ENCODE measurements at regions not wholly inside any gene's neighbourhood (a gene's known extent, or its start where the extent isn't known, plus 50 kb on each side); places are given as distances from the start of the nearest gene placed in this dataset.
"Not testable (repeated sequence)": the region's sequence is repeated elsewhere in the genome, so short reads cannot be mapped to it uniquely, and the experiment has no call there.

GRCh38 chr5:136924490-136924889, 559.1 kb upstream of the TRPC7 start:
- DNase-seq (ENCODE audit: low spot score) = no peak

GRCh38 chr5:136910625-136911024, 545.3 kb upstream of the TRPC7 start:
- no peak for DNase-seq (ENCODE audit: low spot score)

- no peak for DNase-seq (ENCODE audit: low spot score)
These were observed 544.6 kb upstream of the TRPC7 start for GRCh38 chr5:136909906-136910305.

GRCh38 chr5:136907371-136907770, 542.0 kb upstream of the TRPC7 start:
- no peak for DNase-seq (ENCODE audit: low spot score)

GRCh38 chr5:136906545-136906944, 541.2 kb upstream of the TRPC7 start:
- no peak for DNase-seq (ENCODE audit: low spot score)

- no peak for DNase-seq (ENCODE audit: low spot score)
These were observed 540.2 kb upstream of the TRPC7 start for GRCh38 chr5:136905571-136905970.

GRCh38 chr5:136894070-136894469, 528.7 kb upstream of the TRPC7 start:
- no peak for DNase-seq (ENCODE audit: low spot score)

GRCh38 chr5:136892000-136892399, 526.7 kb upstream of the TRPC7 start:
- no peak for DNase-seq (ENCODE audit: low spot score)

GRCh38 chr5:136891175-136891972, 526.0 kb upstream of the TRPC7 start:
- DNase-seq (ENCODE audit: low spot score) = no peak

- no peak for DNase-seq (ENCODE audit: low spot score)
These were observed 525.2 kb upstream of the TRPC7 start for GRCh38 chr5:136890431-136891148.

GRCh38 chr5:136886608-136887007, 521.3 kb upstream of the TRPC7 start:
- no peak for DNase-seq (ENCODE audit: low spot score)

- no peak for DNase-seq (ENCODE audit: low spot score)
These were observed 499.6 kb upstream of the TRPC7 start for GRCh38 chr5:136864960-136865359.

- DNase-seq (ENCODE audit: low spot score) = no peak
These were observed 491.3 kb upstream of the TRPC7 start for GRCh38 chr5:136856648-136857047.

- no peak for DNase-seq (ENCODE audit: low spot score)
These were observed 488.6 kb upstream of the TRPC7 start for GRCh38 chr5:136853971-136854370.

- DNase-seq (ENCODE audit: low spot score) = no peak
These were observed 475.3 kb upstream of the TRPC7 start for GRCh38 chr5:136840601-136841000.

GRCh38 chr5:136836093-136836492, 470.7 kb upstream of the TRPC7 start:
- DNase-seq (ENCODE audit: low spot score) = no peak

GRCh38 chr5:136820848-136821247, 455.5 kb upstream of the TRPC7 start:
- DNase-seq (ENCODE audit: low spot score) = no peak

GRCh38 chr5:136819526-136820302, 454.4 kb upstream of the TRPC7 start:
- no peak for DNase-seq (ENCODE audit: low spot score)

GRCh38 chr5:136816327-136816726, 451.0 kb upstream of the TRPC7 start:
- DNase-seq (ENCODE audit: low spot score) = no peak

- no peak for DNase-seq (ENCODE audit: low spot score)
These were observed 449.5 kb upstream of the TRPC7 start for GRCh38 chr5:136814619-136815378.

GRCh38 chr5:136812270-136812669, 446.9 kb upstream of the TRPC7 start:
- DNase-seq (ENCODE audit: low spot score) = not testable (repeated sequence)

GRCh38 chr5:136811551-136811950, 446.2 kb upstream of the TRPC7 start:
- no peak for DNase-seq (ENCODE audit: low spot score)
